Activated CD8-positive, alpha-beta memory T cell treated with anti-CD3 and anti-CD28 coated beads for 36 hours (primary cell): ENCODE measurements at regions not wholly inside any gene's neighbourhood (a gene's known extent, or its start where the extent isn't known, plus 50 kb on each side); places are given as distances from the start of the nearest gene placed in this dataset.
"Not testable (repeated sequence)": the region's sequence is repeated elsewhere in the genome, so short reads cannot be mapped to it uniquely, and the experiment has no call there.

Source experiments
- CTCF ChIA-PET: fragments of 350-600 bp; sonication (Branson Sonifier 250); formaldehyde crosslinking; loops from one replicate; lab custom pipeline; 2021; ENCODE audit warnings: antibody characterized with exemption; lab: Charles Lee
- POLR2A ChIA-PET: fragments of 350-600 bp; sonication (Branson Sonifier 250); formaldehyde crosslinking; loops from one replicate; lab custom pipeline; 2021; ENCODE audit warnings: antibody characterized with exemption; lab: Charles Lee

DNA sequence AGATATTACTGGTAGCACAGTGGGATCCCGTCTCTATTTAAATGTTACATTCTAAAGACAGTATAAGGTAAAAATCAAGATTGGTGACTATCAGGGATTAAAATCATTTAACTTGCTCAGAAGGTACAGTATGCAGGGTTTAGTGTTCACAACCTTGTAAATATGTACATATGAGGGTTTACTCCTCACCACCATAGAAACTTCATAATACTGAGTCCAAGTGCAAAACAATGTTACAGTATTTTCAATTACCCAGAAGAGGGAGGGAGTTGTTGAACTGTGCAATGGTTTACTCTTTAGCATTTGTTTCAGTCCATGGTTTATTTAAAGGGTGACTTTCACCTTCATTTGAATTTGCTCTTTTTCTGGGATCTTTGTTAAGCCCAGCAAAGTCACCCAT, 165.1 kb downstream of the ZNF621 start:
- ChIA-PET POLR2A (no interaction called here), CTCF (no interaction called here)

GRCh38 chr3:40690749-40691451, 166.1 kb downstream of the ZNF621 start:
- ChIA-PET CTCF (no interaction called here), POLR2A (no interaction called here)

DNA sequence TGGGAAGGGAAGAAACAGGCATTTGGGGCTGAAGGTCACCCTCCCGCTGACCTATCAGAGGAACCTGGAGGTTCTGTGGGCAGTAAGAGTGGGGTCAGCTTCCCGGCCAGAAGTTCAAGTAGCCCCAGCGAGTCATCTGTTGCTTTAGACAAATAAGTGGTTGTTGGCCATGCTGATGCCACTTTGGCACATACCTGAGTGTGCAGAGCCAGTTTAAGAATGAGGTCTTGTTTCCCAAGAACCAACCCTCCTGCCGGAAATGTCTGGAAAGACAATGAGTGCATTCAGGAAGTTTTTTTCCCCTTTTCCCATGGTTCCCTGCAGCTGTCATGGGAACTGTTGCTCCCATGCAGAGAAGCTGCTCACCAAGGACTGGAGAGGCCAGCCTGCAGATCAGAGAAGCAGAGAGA, 166.7 kb downstream of the ZNF621 start:
- POLR2A ChIA-PET = no interaction called here
- CTCF ChIA-PET = no interaction called here

- ChIA-PET POLR2A (no interaction called here), CTCF (no interaction called here)
These were observed 171.1 kb downstream of the ZNF621 start for GRCh38 chr3:40695848-40696247.

- CTCF ChIA-PET = not testable (repeated sequence)
These were observed 173.9 kb downstream of the ZNF621 start for GRCh38 chr3:40698611-40699010.

DNA sequence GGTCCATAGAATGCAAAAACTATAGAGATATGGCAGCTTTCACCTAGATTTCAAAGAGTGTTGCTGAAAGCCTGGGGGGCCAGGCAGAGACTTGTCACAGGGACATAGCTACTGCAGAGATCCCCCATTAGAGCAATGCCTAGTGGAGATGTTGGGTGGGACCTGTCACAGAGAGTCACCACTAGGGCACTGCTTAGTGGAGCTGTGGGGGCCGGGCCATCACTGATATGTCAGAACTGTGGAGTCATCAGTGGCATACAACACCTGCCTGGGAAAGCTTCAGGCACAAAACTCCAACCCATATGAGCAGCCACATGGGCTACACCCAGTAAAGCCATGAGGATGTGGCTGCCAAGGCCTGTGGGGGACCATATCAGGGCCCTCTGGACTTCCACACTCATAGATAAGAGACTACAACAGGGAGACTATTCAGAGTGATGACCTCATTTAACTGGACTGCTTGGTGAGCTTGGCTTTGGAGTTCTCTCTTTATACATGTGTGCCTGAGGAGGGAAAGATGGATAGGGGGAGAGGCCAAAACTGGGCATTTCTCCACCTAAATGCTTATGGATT, 176.3 kb downstream of the ZNF621 start:
- POLR2A ChIA-PET = no interaction called here
- CTCF ChIA-PET = no interaction called here

More at GRCh38 chr3:40698611-40699010, 173.9 kb downstream of the ZNF621 start:
- POLR2A ChIA-PET = not testable (repeated sequence)

GRCh38 chr3:40704224-40704623, 179.5 kb downstream of the ZNF621 start:
- CTCF ChIA-PET = no interaction called here
- POLR2A ChIA-PET = no interaction called here

DNA sequence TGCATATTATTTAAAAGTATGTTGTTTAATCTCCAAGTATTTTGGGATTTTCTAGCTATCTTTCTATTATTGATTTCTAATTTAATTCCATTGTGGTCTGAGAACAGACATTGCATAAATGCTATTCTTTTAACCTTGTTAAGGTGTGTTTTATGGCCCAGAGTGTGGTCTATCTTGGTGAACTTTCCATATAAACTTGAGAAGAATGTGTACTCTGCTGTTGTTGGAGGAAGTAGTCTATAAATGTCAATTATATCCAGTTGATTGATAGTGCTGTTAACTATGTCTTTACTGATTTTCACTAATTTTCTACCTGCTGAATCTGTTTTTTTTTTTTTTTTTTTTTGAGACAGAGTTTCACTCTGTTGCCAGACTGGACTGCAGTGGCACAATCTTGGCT, 180.9 kb downstream of the ZNF621 start:
- CTCF ChIA-PET = no interaction called here
- POLR2A ChIA-PET = no interaction called here

DNA sequence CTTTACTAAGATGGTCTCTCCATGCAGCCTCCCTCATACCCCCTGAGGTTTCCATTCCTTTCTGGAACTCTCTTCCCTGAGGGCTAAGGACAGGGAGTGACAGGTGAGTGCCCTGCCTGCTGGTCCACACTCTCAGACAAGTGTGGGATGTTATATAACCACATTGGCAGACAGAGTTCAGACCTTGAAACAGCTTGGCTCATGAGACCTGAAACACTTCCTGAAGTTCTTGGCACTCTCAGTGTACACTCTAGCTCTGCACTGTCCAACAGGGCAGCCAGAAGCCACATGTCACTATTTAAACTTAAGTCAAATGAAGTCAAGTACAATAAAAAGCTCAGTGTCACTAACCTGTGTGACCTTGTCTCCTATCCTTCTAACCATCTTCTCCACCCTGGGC, 188.5 kb downstream of the ZNF621 start:
- ChIA-PET CTCF (no interaction called here), POLR2A (no interaction called here)

- ChIA-PET CTCF (no interaction called here), POLR2A (no interaction called here)
These were observed 189.0 kb downstream of the ZNF621 start for GRCh38 chr3:40713795-40714194.

- ChIA-PET POLR2A (no interaction called here), CTCF (no interaction called here)
These were observed 190.1 kb downstream of the ZNF621 start for GRCh38 chr3:40714771-40715345.

DNA sequence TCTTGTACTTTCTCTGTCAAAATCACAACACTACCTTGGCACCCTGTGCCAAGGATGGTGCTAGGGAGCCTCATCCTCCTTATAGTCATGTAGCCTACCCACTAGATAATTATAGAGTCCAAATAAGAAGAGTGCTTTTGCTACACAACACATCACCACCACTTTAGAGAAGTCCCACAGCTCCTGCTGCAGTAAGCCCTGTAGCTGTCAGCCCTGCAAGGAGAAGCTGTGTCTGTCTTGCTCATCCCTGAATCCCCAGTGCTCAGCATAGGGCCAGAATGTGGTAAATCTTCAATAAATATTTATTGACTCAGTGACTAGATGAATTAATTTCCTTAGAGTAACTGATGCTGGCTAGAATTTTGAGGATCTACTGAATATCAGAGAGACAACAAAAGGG, 190.8 kb downstream of the ZNF621 start:
- CTCF ChIA-PET = no interaction called here

GRCh38 chr3:40717471-40717870, 192.7 kb downstream of the ZNF621 start:
- ChIA-PET CTCF (no interaction called here), POLR2A (no interaction called here)

More for the DNA sequence above, 190.8 kb downstream of the ZNF621 start:
- POLR2A ChIA-PET = no interaction called here

DNA sequence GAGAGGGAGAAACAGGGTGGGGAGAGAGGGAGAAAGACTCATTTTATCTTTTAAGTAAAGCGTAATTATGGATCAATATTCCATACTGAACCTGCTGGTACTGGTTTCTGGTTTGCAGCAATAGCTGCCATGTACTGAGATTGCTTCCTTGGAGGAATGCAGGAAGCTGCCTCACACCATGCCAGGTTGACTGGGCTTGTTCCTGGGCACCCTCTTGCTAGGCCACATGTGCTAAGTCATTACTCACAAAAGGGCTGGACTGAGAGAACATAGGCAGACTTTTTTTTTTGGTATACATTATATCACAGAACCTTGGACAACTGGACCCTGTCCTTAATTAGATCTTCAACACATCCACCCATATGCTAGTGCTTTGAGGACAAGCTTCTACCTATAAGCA, 193.4 kb downstream of the ZNF621 start:
- ChIA-PET POLR2A (no interaction called here), CTCF (no interaction called here)

DNA sequence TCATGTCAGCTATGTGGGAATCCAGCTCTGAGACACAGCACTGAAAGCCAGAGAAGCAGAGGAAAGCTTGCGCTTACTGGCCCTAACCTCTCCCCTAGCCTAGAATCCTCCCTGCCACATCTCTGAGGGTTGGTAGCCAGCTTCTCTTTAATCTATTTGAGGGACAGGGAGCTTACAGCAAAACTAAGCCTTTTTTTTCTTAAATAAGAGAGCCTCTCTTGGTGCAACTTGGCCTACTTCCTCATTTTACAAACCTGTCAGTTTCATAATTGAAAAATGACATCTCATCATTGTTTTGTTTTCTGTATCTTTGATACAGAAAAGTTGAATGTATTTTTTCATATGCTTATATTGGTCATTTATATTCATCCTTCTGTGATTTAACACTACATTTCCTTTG, 193.9 kb downstream of the ZNF621 start:
- ChIA-PET POLR2A (no interaction called here), CTCF (interaction anchor here (1.6 kb wide), 1 partner anchor 27 kb away, joined by 3 read pairs; no protein-coding TSS in a partner anchor)

DNA sequence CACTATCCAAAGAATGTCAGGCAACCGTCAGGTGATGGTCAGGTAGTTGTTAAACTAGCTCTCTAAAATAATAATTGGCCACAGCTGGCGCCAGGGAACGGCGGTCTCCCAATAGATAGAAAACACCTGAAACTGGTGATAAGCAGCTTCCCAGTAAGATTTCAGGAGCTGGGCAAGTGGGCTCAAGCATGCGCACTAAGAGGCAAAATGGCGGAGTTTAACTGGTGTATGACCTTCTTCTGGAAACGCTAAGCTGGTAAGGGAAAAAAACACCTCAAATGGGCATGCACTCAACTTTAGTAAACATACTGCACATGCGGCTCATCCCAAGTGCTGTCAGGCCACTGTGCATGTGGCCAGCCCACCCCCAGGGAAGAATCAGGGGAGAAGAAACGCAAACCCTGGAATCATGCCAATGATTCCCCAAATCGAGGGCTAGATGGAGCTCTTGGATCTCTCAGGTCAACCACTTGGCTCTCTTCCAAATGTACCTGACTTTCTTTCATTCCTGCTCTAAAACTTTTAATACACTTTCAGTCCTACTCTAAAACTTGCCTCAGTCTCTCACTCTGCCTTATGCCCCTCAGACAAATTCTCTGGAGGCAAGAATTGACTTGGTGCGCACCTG, 195.0 kb downstream of the ZNF621 start:
- CTCF ChIA-PET = interaction anchor here (1.6 kb wide), 1 partner anchor 26 kb away, joined by 3 read pairs; no protein-coding TSS in a partner anchor
- POLR2A ChIA-PET = no interaction called here

GRCh38 chr3:40720341-40720740, 195.6 kb downstream of the ZNF621 start:
- CTCF ChIA-PET = interaction anchor here (1.6 kb wide), 1 partner anchor 25 kb away, joined by 3 read pairs; no protein-coding TSS in a partner anchor
- POLR2A ChIA-PET = no interaction called here

DNA sequence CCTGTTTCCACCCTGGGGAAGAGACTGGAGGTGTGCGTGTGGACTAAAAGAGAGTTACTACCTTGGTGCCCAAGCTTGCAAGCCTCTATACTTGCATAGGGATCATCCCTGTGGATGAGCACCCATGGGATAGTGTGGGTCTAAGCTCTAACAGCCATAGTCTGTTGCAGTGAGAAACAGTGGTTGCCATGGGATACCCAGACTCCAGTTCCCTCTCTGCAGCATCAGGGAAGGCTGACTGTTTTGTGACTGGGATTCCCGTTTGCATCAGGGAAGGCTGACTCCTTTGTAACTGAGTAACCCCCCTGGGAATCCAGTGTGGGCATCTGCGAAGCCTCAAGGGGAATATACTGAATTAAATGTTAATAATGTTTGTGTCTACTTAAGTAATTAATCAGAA, 196.1 kb downstream of the ZNF621 start:
- ChIA-PET CTCF (no interaction called here), POLR2A (no interaction called here)

- CTCF ChIA-PET = no interaction called here
- POLR2A ChIA-PET = no interaction called here
These were observed 198.4 kb downstream of the ZNF621 start for GRCh38 chr3:40723083-40723660.

DNA sequence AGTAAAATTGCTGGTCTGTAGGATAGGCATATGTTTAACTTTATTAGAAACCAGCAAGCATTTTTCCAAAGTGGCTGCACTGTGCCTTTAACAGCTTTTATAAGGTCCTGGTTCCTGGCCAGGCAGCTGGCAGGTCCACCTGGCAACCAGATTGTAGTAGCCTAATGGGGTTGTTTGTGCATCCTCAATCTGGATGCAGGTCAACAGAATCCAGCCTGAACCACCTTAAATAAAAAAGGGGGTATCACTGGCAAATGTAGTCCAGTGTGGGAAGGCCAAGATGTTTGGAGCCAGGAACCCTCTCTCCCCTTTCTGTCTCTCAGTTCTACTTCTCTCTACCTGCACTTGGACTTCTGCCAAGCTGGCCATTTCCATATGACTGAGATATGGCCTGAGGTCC, 200.3 kb downstream of the ZNF621 start:
- CTCF ChIA-PET = no interaction called here
- POLR2A ChIA-PET = no interaction called here
